OCI-LY3 (cell line): ENCODE measurements at regions not wholly inside any gene's neighbourhood (a gene's known extent, or its start where the extent isn't known, plus 50 kb on each side); places are given as distances from the start of the nearest gene placed in this dataset.
A peak's percentile ranks its signal among the peaks of the same experiment; 100 is the strongest.
"Not testable (repeated sequence)": the region's sequence is repeated elsewhere in the genome, so short reads cannot be mapped to it uniquely, and the experiment has no call there.

Experiments used
- H2AFZ ChIP-seq: fragments of 200-600, 300-600 bp; shearing (Covaris generic); 2 replicates; pipeline ENCODE4 v1.6.0; 2014; ENCODE audit warnings: antibody characterized with exemption, low read depth, low read length
- H3K27ac ChIP-seq: fragments of 200-600, 300-600 bp; sonication (generic); 2 replicates; pipeline ENCODE4 v1.5.1; 2014; ENCODE audit warnings: mild to moderate bottlenecking, low read length, moderate library complexity, mixed read lengths
- H3K27me3 ChIP-seq: fragments of 200-600, 300-600 bp; sonication (generic); 2 replicates; pipeline ENCODE4 v1.6.1; 2014; ENCODE audit warnings: low read depth, low read length, mixed read lengths
- H3K36me3 ChIP-seq: fragments of 200-600, 300-600 bp; sonication (generic); replicated peaks from 2 replicates; pipeline ENCODE3; 2014; ENCODE audit warnings: low read depth, low read length, mixed read lengths
- H3K4me1 ChIP-seq: fragments of 300-600, 200-600 bp; sonication (generic); 2 replicates; pipeline ENCODE4 v1.6.1; 2014; ENCODE audit warnings: low read length, mixed read lengths
- H3K4me2 ChIP-seq: fragments of 200-600, 300-600 bp; sonication (generic); 2 replicates; pipeline ENCODE4 v1.6.1; 2014; ENCODE audit warnings: low read length, mixed read lengths
- H3K4me3 ChIP-seq: fragments of 300-600, 200-600 bp; sonication (generic); 2 replicates; pipeline ENCODE4 v1.5.1; 2014; ENCODE audit warnings: antibody characterized with exemption, mild to moderate bottlenecking, low read length, moderate library complexity
- H3K79me2 ChIP-seq: fragments of 300-600, 200-600 bp; shearing (Covaris generic); 2 replicates; pipeline ENCODE4 v1.6.1; 2014; ENCODE audit warnings: mild to moderate bottlenecking, low read length, mixed read lengths
- H3K9ac ChIP-seq: fragments of 300-600, 200-600 bp; shearing (Covaris generic); 2 replicates; pipeline ENCODE4 v1.6.0; 2014; ENCODE audit warnings: mild to moderate bottlenecking, low read length, moderate library complexity
- H3K9me3 ChIP-seq: fragments of 200-600, 300-600 bp; shearing (Covaris generic); 2 replicates; pipeline ENCODE4 v1.6.1; 2014; ENCODE audit warnings: low read length, mixed read lengths; ENCODE audit not compliant: insufficient read depth
- H4K20me1 ChIP-seq: fragments of 200-600, 300-600 bp; sonication (generic); 2 replicates; pipeline ENCODE4 v1.6.1; 2016; ENCODE audit warnings: low read length, mixed read lengths; ENCODE audit not compliant: insufficient read depth
- CTCF ChIP-seq: fragments of 200-600, 300-600 bp; sonication (generic); IDR thresholded peaks from 2 replicates; pipeline ENCODE4 v1.5.1; 2014; ENCODE audit warnings: antibody characterized with exemption, low read length, low read depth
- EZH2phosphoT487 ChIP-seq: fragments of 200-600 bp; shearing (Covaris generic); IDR thresholded peaks from 2 replicates; pipeline ENCODE4 v1.6.1; 2018; ENCODE audit warnings: antibody characterized with exemption, mixed run types, low read depth

- Histone ChIP-seq H4K20me1 (no peaks in the 10 kb centered on the region), H3K4me2 (no peak overlapping the region), H3K27me3 (no peaks in the 10 kb centered on the region), H3K4me1 (no peaks in the 10 kb centered on the region), H3K27ac (no peak overlapping the region), H3K9me3 (no peaks in the 10 kb centered on the region), H2AFZ (no peak overlapping the region), H3K9ac (no peak overlapping the region), H3K36me3 (no peaks in the 10 kb centered on the region), H3K4me3 (no peak overlapping the region), H3K79me2 (no peaks in the 10 kb centered on the region)
- TF ChIP-seq EZH2phosphoT487 (no peak), CTCF (no peak)
Measured at GRCh38 chr13:87553142-87553541, 118.0 kb upstream of the SLITRK5 start.

- Histone ChIP-seq H4K20me1 (no peaks in the 10 kb centered on the region), H3K27me3 (no peaks in the 10 kb centered on the region), H3K27ac (no peak overlapping the region), H3K36me3 (no peaks in the 10 kb centered on the region), H3K9me3 (no peaks in the 10 kb centered on the region), H3K4me1 (no peaks in the 10 kb centered on the region), H3K79me2 (no peaks in the 10 kb centered on the region), H3K9ac (no peak overlapping the region), H3K4me2 (no peak overlapping the region), H3K4me3 (no peak overlapping the region), H2AFZ (0 out of 2 replicates have a peak overlapping the region, but pooled peaks have one; percentile 25)
- TF ChIP-seq CTCF (no peak), EZH2phosphoT487 (no peak)
Measured at GRCh38 chr13:87554045-87554444, 117.1 kb upstream of the SLITRK5 start.

GRCh38 chr13:87557788-87558187 lies 113.4 kb upstream of the SLITRK5 start:
- Histone ChIP-seq H3K4me1 (no peaks in the 10 kb centered on the region), H3K4me3 (no peak overlapping the region), H3K27me3 (no peaks in the 10 kb centered on the region), H3K36me3 (no peaks in the 10 kb centered on the region), H3K27ac (no peak overlapping the region), H3K79me2 (no peaks in the 10 kb centered on the region), H3K9ac (no peak overlapping the region), H2AFZ (no peak overlapping the region), H3K9me3 (no peaks in the 10 kb centered on the region), H3K4me2 (no peak overlapping the region), H4K20me1 (no peaks in the 10 kb centered on the region)
- TF ChIP-seq EZH2phosphoT487 (no peak), CTCF (no peak)

GRCh38 chr13:87561580-87561979 lies 109.6 kb upstream of the SLITRK5 start:
- not testable (repeated sequence) for H3K4me2 ChIP-seq, H3K27me3 ChIP-seq, H2AFZ ChIP-seq, H3K4me3 ChIP-seq, H3K27ac ChIP-seq, H3K9me3 ChIP-seq, H3K36me3 ChIP-seq, H3K4me1 ChIP-seq, H4K20me1 ChIP-seq, H3K9ac ChIP-seq, H3K79me2 ChIP-seq

GRCh38 chr13:87570669-87571068 lies 100.5 kb upstream of the SLITRK5 start:
- no peak overlapping the region for H3K4me2 ChIP-seq
- H3K4me3 ChIP-seq: no peak overlapping the region
- no peaks in the 10 kb centered on the region for H4K20me1 ChIP-seq
- no peak overlapping the region for H3K27ac ChIP-seq
- no peak overlapping the region for H2AFZ ChIP-seq
- H3K4me1 ChIP-seq: no peaks in the 10 kb centered on the region
- TF ChIP-seq CTCF (no peak), EZH2phosphoT487 (no peak)
- no peak overlapping the region for H3K9ac ChIP-seq
- H3K9me3 ChIP-seq: no peaks in the 10 kb centered on the region
- no peaks in the 10 kb centered on the region for H3K27me3 ChIP-seq
- no peaks in the 10 kb centered on the region for H3K79me2 ChIP-seq
- no peaks in the 10 kb centered on the region for H3K36me3 ChIP-seq
